ENCODE measurements at regions not wholly inside any gene's neighbourhood (a gene's known extent, or its start where the extent isn't known, plus 50 kb on each side); places are given as distances from the start of the nearest gene placed in this dataset.
"Not testable (repeated sequence)": the region's sequence is repeated elsewhere in the genome, so short reads cannot be mapped to it uniquely, and the experiment has no call there.

GRCh38 chr3:124362455-124362854, 367.8 kb upstream of the UMPS start:
- no peak for DNase-seq (ENCODE audit: low read depth in 2 of 2)

- no peak for DNase-seq (ENCODE audit: low read depth in 2 of 2)
Measured at GRCh38 chr3:124363476-124363875, 366.8 kb upstream of the UMPS start.

GRCh38 chr3:124364317-124365020, 365.8 kb upstream of the UMPS start:
- DNase-seq (ENCODE audit: low read depth in 2 of 2) = no peak

GRCh38 chr3:124366655-124367054, 363.6 kb upstream of the UMPS start:
- DNase-seq (ENCODE audit: low read depth in 2 of 2) = not testable (repeated sequence)

- no peak for DNase-seq (ENCODE audit: low read depth in 2 of 2)
Measured at GRCh38 chr3:124372775-124373174, 357.5 kb upstream of the UMPS start.

GRCh38 chr3:124373524-124373923, 356.7 kb upstream of the UMPS start:
- no peak for DNase-seq (ENCODE audit: low read depth in 2 of 2)

- DNase-seq (ENCODE audit: low read depth in 2 of 2) = no peak
Measured at GRCh38 chr3:124374583-124374982, 355.7 kb upstream of the UMPS start.

GRCh38 chr3:124381575-124382333, 348.5 kb upstream of the UMPS start:
- DNase-seq (ENCODE audit: low read depth in 2 of 2) = no peak

GRCh38 chr3:124383051-124383450, 347.2 kb upstream of the UMPS start:
- DNase-seq (ENCODE audit: low read depth in 2 of 2) = no peak

- no peak for DNase-seq (ENCODE audit: low read depth in 2 of 2)
Measured at GRCh38 chr3:124383846-124384466, 346.3 kb upstream of the UMPS start.

GRCh38 chr3:124384527-124384926, 345.7 kb upstream of the UMPS start:
- DNase-seq (ENCODE audit: low read depth in 2 of 2) = no peak

GRCh38 chr3:124385996-124386395, 344.3 kb upstream of the UMPS start:
- no peak for DNase-seq (ENCODE audit: low read depth in 2 of 2)

- DNase-seq (ENCODE audit: low read depth in 2 of 2) = no peak
Measured at GRCh38 chr3:124386996-124387595, 343.2 kb upstream of the UMPS start.

- no peak for DNase-seq (ENCODE audit: low read depth in 2 of 2)
Measured at GRCh38 chr3:124391774-124392173, 338.5 kb upstream of the UMPS start.

- no peak for DNase-seq (ENCODE audit: low read depth in 2 of 2)
Measured at GRCh38 chr3:124393340-124393739, 336.9 kb upstream of the UMPS start.

GRCh38 chr3:124395162-124395561, 335.1 kb upstream of the UMPS start:
- DNase-seq (ENCODE audit: low read depth in 2 of 2) = no peak

GRCh38 chr3:124395584-124396338, 334.5 kb upstream of the UMPS start:
- DNase-seq (ENCODE audit: low read depth in 2 of 2) = no peak

GRCh38 chr3:124396339-124396950, 333.8 kb upstream of the UMPS start:
- no peak for DNase-seq (ENCODE audit: low read depth in 2 of 2)

GRCh38 chr3:124397088-124397487, 333.2 kb upstream of the UMPS start:
- DNase-seq (ENCODE audit: low read depth in 2 of 2) = no peak

- no peak for DNase-seq (ENCODE audit: low read depth in 2 of 2)
Measured at GRCh38 chr3:124398594-124398993, 331.7 kb upstream of the UMPS start.

GRCh38 chr3:124401843-124402242, 328.4 kb upstream of the UMPS start:
- DNase-seq (ENCODE audit: low read depth in 2 of 2) = no peak

All from stimulated activated CD8-positive, alpha-beta memory T cell treated with anti-CD3 and anti-CD28 coated beads, Interleukin-15, amount 100 ng/mL, for 4 hours (primary cell).